Suprapubic skin (tissue), 4 donors: ENCODE measurements at regions not wholly inside any gene's neighbourhood (a gene's known extent, or its start where the extent isn't known, plus 50 kb on each side); places are given as distances from the start of the nearest gene placed in this dataset.

Experiments used
- POLR2A ChIP-seq, 2 donors: fragments of 450-650 bp; IDR thresholded peaks; one replicate each; pipeline ENCODE4 v1.6.1; 2017; ENCODE audit warnings: antibody characterized with exemption in 2 of 2, mild to moderate bottlenecking in 2 of 2, moderate library complexity in 2 of 2
- POLR2AphosphoS5 ChIP-seq, 3 donors: sonication (generic); formaldehyde crosslinking; IDR thresholded peaks; one replicate each; pipeline ENCODE4 v1.6.1; 2017; ENCODE audit warnings: antibody characterized with exemption in 3 of 3

DNA sequence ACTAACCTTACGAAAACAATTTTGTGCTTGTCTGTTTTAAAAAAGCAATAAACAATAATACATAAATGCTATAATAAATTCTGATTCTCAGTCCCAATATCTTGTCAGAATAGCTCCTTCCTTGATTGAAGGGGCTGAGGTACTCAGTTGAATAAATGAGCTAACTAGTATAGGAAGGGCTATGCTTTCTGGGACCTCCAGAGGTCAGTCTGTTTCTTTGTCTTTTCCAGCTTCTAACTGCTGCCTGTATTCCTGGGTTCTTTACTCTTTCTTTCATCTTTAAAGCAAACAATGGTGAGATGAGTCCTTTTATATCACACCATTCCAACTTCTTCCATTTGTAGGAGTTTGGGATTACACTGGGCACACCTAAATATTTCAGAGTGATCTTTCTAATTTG is 1297.0 kb upstream of the ATXN8OS start:
- TF ChIP-seq POLR2AphosphoS5 (IDR thresholded peaks at IDR 0.05) (no peak), POLR2A (IDR thresholded peaks at IDR 0.05) (no peak)
